Activated T-cell treated with anti-CD3 and anti-CD28 coated beads, Interleukin-2, amount 50 U/mL, for 72 hours (primary cell): ENCODE measurements at regions not wholly inside any gene's neighbourhood (a gene's known extent, or its start where the extent isn't known, plus 50 kb on each side); places are given as distances from the start of the nearest gene placed in this dataset.

Experiments
- ATAC-seq, 2 donors: fragments of 150-1000 bp; cut with Tn5 transposase; replicated peaks in 1 of 2; 2 replicates each; pipeline ENCODE4 v1.10.0; 2021; ENCODE audit warnings: moderate library complexity in 2 of 2, mild to moderate bottlenecking in 1 of 2
- DNase-seq, 2 donors: peaks; one replicate each; pipeline ENCODE4 v3.0.0; 2021 to 2022; ENCODE audit warnings: mixed read lengths in 1 of 2
- H3K27ac Mint-ChIP-seq: one replicate; pipeline ENCODE4 v1.8.0; 2022; ENCODE audit warnings: mild to moderate bottlenecking, moderate library complexity, mixed read lengths
- H3K27me3 Mint-ChIP-seq: one replicate; pipeline ENCODE4 v1.8.0; 2022; ENCODE audit warnings: low read depth, mixed read lengths
- H3K36me3 Mint-ChIP-seq, 2 donors: one replicate each; pipeline ENCODE4 v1.8.0; 2022; ENCODE audit warnings: mixed read lengths in 2 of 2, mild to moderate bottlenecking in 1 of 2; ENCODE audit not compliant: insufficient read depth in 2 of 2
- H3K4me1 Mint-ChIP-seq: one replicate; pipeline ENCODE4 v1.8.0; 2022; ENCODE audit warnings: low read depth, mixed read lengths
- H3K4me3 Mint-ChIP-seq, 2 donors: one replicate each; pipeline ENCODE4 v1.8.0; 2022; ENCODE audit warnings: mild to moderate bottlenecking in 2 of 2, mixed read lengths in 2 of 2, moderate library complexity in 2 of 2
- H3K9me3 Mint-ChIP-seq, 2 donors: one replicate each; pipeline ENCODE4 v1.8.0; 2022; ENCODE audit warnings: mixed read lengths in 2 of 2

DNA sequence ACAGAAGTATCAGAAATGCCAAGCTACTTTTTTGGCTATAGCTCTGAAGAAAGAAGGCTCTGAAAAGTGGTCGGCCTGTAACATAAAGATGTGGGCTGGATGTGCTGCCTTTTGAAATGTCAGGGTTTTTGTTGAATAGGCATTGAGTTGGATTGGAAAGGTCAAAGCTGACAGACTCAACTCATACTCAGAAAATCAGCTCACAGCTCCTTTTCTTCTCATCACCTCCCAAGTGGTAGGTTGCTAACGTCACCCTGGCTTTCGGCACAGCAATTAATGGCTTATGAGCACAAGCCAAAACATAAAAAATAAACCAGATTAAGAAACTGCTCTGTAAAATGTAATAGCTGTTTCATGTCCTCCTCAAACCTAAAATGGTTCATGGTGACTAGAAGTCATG, 68.3 kb downstream of the KCNF1 start:
- no peak for DNase-seq
- ATAC-seq, result no peak
- Mint-ChIP-seq H3K4me3 (no peak overlapping the region), H3K9me3 (no peaks in the 10 kb centered on the region), H3K4me1 (no peaks in the 10 kb centered on the region), H3K27ac (no peak overlapping the region), H3K36me3 (no peaks in the 10 kb centered on the region), H3K27me3 (peaks cover 22% of the 10 kb centered on the region)

DNA sequence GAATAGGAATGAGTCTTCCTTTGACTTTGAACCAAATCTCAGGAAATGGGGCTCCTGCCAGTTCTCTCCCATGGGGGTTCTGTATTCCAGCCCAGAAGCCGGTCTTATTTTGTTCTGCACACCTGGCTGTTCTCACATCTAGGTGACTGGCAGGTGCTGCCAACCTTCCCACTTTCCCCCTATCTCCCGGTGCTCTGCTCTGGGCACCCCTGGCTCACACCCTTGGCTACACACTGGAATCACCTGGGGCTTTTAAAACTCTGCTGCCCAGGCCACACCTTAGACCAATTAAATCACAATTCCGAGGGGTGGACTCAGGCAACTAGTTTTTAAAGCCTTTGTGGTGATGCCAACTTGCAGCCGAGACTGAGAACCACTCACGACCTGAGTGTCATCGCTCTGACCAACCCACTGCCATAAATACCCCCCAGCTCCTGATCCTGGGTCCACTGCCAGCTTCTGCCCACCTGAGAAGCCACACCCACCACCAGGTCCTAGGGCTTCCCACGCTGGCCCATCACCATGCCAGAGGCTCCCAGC, 69.2 kb downstream of the KCNF1 start:
- Mint-ChIP-seq H3K9me3 (no peaks in the 10 kb centered on the region), H3K36me3 (no peaks in the 10 kb centered on the region), H3K4me3 (no peak overlapping the region), H3K4me1 (no peaks in the 10 kb centered on the region), H3K27me3 (peaks cover 17% of the 10 kb centered on the region), H3K27ac (no peak overlapping the region)
- no peak for DNase-seq
- no peak for ATAC-seq

DNA sequence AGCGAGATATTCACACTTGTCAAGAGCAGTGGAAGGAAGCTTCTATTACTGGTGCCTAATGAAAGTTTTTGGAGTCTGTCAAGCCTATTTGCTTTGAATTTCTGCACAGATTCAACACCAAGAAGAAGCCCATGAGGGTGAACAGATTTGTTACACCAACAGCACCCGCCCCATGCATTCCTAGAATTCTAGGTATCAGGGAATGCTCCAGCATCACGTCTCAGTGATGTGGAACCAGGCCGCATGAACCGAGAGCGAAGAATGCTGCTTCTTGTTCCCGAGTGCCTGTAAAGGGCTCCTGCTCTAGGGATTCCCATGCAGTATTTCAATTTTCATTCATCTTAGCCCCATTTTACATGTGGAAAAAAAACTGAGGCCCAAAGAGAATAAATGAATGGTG, 69.7 kb downstream of the KCNF1 start:
- DNase-seq (no peak), ATAC-seq (no peak)
- H3K27me3 Mint-ChIP-seq, result peaks cover 16% of the 10 kb centered on the region
- H3K4me1 Mint-ChIP-seq, result no peaks in the 10 kb centered on the region
- H3K4me3 Mint-ChIP-seq, result no peak overlapping the region
- H3K36me3 Mint-ChIP-seq, result no peaks in the 10 kb centered on the region
- no peaks in the 10 kb centered on the region for H3K9me3 Mint-ChIP-seq
- H3K27ac Mint-ChIP-seq, result no peak overlapping the region

DNA sequence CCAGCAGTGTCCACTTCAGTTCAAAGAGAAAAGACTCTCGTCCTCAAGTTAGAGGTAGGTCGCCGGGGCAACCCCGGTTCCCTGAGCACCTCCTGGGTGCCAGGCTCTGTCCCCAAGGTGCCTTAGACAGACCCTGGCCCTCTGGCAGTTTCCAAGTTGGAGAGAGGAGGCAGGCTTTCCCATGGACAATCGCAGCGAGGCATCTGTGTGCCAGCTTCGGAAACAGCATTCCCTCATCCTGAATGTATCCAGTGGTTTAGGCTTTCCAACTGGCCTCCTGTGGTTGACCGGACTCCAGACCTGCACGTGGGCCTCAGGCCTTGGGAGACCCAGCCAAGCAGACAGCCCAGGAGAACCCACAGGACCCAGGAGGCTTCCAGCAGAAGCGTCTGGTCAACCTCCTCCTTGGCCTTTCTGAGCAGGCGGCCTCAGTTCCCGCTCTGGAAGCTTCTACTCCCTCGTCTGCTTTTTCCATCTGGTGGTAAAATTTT, 70.3 kb downstream of the KCNF1 start:
- peaks cover 14% of the 10 kb centered on the region for H3K27me3 Mint-ChIP-seq
- no peaks in the 10 kb centered on the region for H3K36me3 Mint-ChIP-seq
- no peak overlapping the region for H3K27ac Mint-ChIP-seq
- DNase-seq (no peak), ATAC-seq (no peak)
- H3K9me3 Mint-ChIP-seq, result no peaks in the 10 kb centered on the region
- H3K4me3 Mint-ChIP-seq, result no peak overlapping the region
- H3K4me1 Mint-ChIP-seq, result no peaks in the 10 kb centered on the region

DNA sequence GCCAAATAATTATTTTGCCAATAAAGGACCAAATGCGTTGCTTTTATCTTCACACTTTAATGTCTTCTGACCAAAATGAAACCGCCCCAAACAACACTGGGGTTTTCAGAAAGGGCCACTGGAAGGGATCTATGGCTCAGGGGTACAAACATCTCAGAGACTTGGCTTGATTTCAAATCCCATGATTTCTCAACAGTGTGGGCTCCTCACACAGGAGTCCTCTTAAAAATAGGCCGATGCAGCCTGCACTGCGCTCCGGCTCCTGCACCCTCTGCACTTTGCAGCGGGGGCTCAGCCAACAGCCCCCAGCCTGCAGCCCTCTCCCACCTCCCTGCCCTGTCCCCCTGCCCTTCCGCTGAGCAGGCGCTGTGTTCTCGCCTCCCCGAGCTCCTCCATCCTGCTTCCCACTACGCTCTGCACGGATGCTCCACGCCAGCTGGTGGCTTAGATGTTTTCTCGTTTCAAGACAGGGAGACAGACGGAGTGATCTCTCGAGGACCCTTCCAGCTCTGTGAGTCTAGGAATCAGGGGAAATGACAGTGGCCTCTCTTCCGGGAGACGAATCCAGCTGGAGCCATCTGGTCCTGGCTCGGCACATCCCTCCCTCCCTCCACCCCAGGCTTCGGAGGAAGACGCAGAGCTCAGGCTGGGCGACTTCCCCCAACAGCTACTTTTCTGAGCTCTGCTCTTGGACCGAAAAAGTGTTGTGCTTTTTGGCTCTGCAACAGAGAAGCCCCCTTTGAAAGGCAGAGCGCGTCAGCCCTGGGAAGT, 71.4 kb downstream of the KCNF1 start:
- Mint-ChIP-seq H3K27ac (no peak overlapping the region), H3K27me3 (peaks cover 8% of the 10 kb centered on the region)

DNA sequence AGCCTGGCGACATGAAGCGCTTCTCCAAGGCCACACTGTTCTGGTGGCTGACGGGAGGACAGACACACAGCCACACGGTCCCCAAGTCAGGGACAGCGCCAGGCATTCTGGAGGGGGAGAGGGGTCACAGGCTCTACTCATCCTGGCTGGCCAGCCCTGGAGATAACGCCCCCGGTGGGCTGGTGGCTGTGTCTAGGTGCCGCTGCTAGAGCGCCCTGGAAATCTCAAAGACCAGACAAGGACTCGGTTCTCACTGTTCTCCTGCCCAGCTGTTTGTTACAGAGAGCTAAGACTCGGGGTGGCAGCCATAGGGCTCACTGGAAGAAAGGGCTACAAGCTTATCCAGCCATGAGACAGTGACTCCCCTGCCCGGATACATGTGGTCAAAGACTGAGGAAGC, 72.0 kb downstream of the KCNF1 start:
- no peaks in the 10 kb centered on the region for H3K9me3 Mint-ChIP-seq
- H3K4me3 Mint-ChIP-seq, result no peak overlapping the region
- no peaks in the 10 kb centered on the region for H3K4me1 Mint-ChIP-seq
- no peaks in the 10 kb centered on the region for H3K36me3 Mint-ChIP-seq
- H3K27ac Mint-ChIP-seq, result no peak overlapping the region
- no peak for DNase-seq
- H3K27me3 Mint-ChIP-seq, result peaks cover 5% of the 10 kb centered on the region
- ATAC-seq, result no peak

More for the DNA sequence above, 71.4 kb downstream of the KCNF1 start:
- Mint-ChIP-seq H3K36me3 (no peaks in the 10 kb centered on the region), H3K4me1 (no peaks in the 10 kb centered on the region), H3K4me3 (no peak overlapping the region), H3K9me3 (no peaks in the 10 kb centered on the region)
- no peak for ATAC-seq
- DNase-seq, result no peak

DNA sequence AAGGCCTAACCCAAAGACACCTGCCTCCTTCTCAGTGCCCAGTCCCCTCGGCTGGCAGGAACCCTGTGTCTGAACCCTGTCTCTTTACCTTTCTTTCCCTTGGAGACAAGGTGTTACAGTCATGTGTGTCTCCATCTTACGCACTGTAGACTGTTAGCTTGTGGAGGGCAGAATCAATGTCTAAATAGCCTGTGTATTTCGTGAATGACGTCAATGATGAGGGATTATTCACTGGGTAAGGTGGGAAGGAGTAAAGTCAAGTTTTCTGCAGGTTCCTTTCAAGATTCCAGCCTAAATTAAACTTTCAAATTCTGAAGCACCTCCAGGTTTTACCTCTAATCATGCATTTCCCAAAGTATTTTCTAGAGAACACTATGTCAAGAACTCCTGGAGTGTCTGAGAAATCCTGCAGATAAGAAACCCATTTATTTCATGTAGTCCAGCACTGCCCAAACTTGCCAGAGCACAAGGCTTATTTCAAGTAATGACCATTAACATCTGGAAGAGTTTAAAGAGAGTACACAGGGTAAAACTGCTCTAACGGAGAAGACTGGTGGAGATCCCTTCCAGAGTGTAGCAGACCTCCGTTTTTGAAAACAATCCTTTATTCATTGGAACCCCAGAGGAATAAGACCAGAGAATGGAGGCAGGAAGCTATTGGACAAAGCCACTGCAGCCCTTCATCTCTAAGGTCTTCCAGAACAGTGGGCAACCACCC, 72.8 kb downstream of the KCNF1 start:
- H3K9me3 Mint-ChIP-seq, result no peaks in the 10 kb centered on the region
- no peak overlapping the region for H3K27ac Mint-ChIP-seq
- H3K4me1 Mint-ChIP-seq, result no peaks in the 10 kb centered on the region
- H3K36me3 Mint-ChIP-seq, result no peaks in the 10 kb centered on the region
- ATAC-seq (no peak), DNase-seq (no peak)
- H3K27me3 Mint-ChIP-seq, result peaks cover 5% of the 10 kb centered on the region
- no peak overlapping the region for H3K4me3 Mint-ChIP-seq

DNA sequence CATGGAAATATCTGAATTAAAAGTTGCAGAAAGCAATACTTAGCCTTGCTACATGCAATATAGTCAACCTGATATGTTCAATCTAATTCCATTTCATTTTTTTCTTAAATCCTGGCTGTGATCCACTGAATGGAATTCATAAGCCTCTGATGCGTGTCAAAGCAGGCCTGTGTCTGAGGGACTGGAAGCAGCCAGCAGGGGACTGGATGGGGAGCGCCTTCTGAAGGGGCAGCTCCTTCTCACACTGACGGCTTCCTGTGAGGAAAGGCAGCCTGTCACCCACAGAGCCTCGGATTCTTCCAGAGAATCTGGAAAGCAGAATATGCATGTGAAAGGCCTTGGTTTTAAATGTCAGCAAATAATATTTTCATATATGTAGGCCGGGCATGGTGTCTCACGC, 73.5 kb downstream of the KCNF1 start:
- Mint-ChIP-seq H3K4me3 (no peak overlapping the region), H3K36me3 (no peaks in the 10 kb centered on the region), H3K27me3 (peaks cover 5% of the 10 kb centered on the region), H3K4me1 (no peaks in the 10 kb centered on the region), H3K9me3 (no peaks in the 10 kb centered on the region), H3K27ac (no peak overlapping the region)
- no peak for DNase-seq
- no peak for ATAC-seq

DNA sequence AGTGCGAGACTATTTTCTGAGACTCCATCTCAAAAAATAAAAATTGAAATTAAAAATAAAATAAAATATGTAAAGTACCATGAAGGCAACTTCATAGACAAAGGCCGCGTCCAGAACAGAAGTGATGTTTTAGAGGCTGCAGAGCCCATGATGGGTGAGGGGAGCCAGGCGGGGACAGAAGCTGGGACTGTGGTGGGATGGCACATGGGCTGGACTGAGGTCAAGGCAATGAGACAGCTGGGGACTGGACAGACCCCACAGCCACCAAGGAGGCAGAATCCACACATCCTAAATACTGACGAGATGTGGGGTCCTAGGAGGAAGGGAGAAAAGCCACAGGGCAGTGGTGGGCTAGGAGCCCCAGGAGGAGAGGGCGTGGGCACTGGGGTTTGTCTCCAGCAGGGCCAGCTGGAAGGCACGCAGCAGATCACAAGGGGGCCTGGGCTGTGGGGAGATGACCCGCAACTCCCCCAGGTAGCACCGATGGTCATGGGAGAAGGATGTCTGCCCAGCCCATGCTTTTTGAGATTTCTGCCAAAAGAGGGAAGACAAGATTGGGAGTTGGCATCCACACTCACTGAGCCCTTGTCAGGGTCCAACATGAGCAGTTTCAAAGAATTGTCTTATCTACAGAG, 74.3 kb downstream of the KCNF1 start:
- Mint-ChIP-seq H3K9me3 (no peaks in the 10 kb centered on the region), H3K27ac (no peak overlapping the region), H3K4me3 (no peak overlapping the region), H3K4me1 (no peaks in the 10 kb centered on the region), H3K27me3 (peaks cover 5% of the 10 kb centered on the region), H3K36me3 (no peaks in the 10 kb centered on the region)
- ATAC-seq, result no peak
- no peak for DNase-seq

DNA sequence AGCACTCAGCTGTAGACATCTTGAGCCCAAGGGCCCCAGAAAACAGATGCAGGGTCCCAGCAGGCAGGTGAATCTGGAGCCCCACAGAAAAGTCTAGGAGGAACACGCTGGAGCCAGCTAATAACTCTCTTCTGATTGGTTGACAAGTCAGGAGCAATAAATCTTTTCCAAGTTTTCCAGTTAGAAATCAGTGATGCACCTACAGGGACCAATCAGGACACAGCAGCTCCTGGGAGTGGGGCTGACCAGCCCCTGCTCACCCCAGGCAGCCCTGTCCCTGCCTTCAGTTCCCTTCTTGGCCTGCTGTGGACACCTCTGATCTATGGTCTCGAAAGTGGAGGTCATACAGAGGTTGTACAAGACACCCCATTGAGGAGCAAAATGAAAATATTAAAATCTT, 75.7 kb downstream of the KCNF1 start:
- ATAC-seq (no peak), DNase-seq (no peak)
- no peak overlapping the region for H3K4me3 Mint-ChIP-seq
- peaks cover 14% of the 10 kb centered on the region for H3K27me3 Mint-ChIP-seq
- no peaks in the 10 kb centered on the region for H3K9me3 Mint-ChIP-seq
- no peaks in the 10 kb centered on the region for H3K4me1 Mint-ChIP-seq
- H3K36me3 Mint-ChIP-seq, result no peaks in the 10 kb centered on the region
- no peak overlapping the region for H3K27ac Mint-ChIP-seq

DNA sequence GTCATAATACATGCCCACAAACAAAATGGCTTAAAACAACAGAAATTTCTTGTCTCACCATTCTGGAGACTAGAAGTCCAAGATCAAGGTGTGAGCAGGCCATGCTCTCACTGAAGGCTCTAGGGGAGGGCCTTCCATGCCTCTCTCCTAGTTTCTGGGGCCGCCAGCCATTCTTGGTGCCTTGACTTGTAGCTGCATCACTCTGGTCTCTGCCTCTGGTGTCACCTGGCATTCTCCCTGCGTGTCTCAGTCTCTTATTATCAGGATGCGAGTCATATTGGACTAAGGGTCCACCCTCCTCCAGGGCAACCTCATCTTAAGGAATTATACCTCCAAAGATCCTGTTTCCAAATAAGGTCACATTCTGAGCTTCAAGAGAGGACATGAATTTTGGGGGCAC, 76.1 kb downstream of the KCNF1 start:
- Mint-ChIP-seq H3K36me3 (no peaks in the 10 kb centered on the region), H3K27me3 (peaks cover 14% of the 10 kb centered on the region), H3K27ac (no peak overlapping the region), H3K4me1 (no peaks in the 10 kb centered on the region), H3K9me3 (no peaks in the 10 kb centered on the region), H3K4me3 (no peak overlapping the region)
- DNase-seq (no peak), ATAC-seq (no peak)

DNA sequence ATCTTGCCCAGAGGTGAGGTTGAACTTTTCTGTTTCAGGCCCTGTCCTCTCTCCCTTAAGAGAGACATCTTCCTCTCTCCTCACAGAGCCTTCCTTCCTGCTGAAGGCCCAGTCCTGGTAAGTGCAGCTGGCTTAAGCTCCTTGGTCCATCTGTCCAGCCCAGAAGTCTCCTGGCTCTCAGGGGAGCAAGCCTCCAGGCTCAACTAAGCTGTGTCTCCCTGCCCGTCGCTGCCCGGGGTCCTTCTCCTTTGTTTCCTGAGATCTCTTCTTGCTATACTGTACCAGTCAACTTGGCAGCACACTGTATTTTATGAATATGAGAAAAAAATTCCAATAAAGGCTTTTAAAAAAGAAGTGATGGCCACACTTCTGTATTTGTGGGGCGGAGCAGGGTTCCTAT, 77.4 kb downstream of the KCNF1 start:
- Mint-ChIP-seq H3K27me3 (peaks cover 13% of the 10 kb centered on the region), H3K4me1 (no peaks in the 10 kb centered on the region), H3K9me3 (no peaks in the 10 kb centered on the region), H3K36me3 (no peaks in the 10 kb centered on the region), H3K4me3 (no peak overlapping the region), H3K27ac (no peak overlapping the region)
- no peak for ATAC-seq
- DNase-seq, result no peak

DNA sequence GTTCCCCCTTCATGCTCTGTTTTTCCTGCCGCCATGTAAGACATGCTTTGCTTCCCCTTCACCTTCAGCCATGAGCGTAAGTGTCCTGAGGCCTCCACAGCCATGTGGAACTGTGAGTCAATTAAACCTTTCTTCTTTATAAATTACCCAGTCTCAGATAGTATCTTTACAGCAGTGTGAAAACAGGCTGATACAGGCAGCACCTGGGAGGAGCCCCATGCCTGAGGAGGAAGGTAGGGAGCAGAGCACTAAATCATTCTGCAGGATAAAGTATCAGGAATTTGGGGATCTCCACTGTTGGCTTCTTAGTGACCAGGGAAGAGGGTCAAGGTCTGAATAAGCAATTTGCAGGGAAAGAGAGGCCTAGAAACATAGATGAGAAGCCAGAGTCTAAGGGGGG, 78.0 kb downstream of the KCNF1 start:
- DNase-seq (no peak), ATAC-seq (no peak)
- H3K36me3 Mint-ChIP-seq, result no peaks in the 10 kb centered on the region
- peaks cover 9% of the 10 kb centered on the region for H3K27me3 Mint-ChIP-seq
- H3K27ac Mint-ChIP-seq, result no peak overlapping the region
- H3K4me3 Mint-ChIP-seq, result no peak overlapping the region
- no peaks in the 10 kb centered on the region for H3K9me3 Mint-ChIP-seq
- no peaks in the 10 kb centered on the region for H3K4me1 Mint-ChIP-seq
